Stimulated activated CD8-positive, alpha-beta memory T cell treated with anti-CD3 and anti-CD28 coated beads, Interleukin-4, amount 100 ng/mL, for 48 hours (primary cell): ENCODE measurements at regions not wholly inside any gene's neighbourhood (a gene's known extent, or its start where the extent isn't known, plus 50 kb on each side); places are given as distances from the start of the nearest gene placed in this dataset.
"Not testable (repeated sequence)": the region's sequence is repeated elsewhere in the genome, so short reads cannot be mapped to it uniquely, and the experiment has no call there.

Experiments
- DNase-seq: peaks from one replicate; pipeline ENCODE4 v3.0.0-alpha.2; 2020

DNA sequence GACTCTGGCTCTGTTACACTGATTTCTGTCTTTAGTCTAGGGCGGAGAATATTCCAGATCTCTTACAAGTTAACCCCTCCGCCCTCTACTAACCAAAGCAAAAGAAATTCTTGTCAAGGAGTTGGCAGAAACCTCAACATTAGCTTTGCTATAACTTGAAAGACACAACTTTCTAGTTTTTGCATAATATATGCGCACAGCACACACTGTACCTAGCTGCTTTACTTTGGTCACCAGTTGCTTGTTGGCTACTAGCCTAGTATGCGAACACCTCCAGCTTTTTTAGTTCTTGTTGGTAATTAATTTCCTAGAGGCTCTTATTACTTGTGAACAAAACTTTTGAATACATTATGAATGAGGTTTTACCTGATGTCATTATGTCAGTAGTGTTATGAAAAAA, 348.8 kb upstream of the C2CD4B start:
- DNase-seq: no peak

DNA sequence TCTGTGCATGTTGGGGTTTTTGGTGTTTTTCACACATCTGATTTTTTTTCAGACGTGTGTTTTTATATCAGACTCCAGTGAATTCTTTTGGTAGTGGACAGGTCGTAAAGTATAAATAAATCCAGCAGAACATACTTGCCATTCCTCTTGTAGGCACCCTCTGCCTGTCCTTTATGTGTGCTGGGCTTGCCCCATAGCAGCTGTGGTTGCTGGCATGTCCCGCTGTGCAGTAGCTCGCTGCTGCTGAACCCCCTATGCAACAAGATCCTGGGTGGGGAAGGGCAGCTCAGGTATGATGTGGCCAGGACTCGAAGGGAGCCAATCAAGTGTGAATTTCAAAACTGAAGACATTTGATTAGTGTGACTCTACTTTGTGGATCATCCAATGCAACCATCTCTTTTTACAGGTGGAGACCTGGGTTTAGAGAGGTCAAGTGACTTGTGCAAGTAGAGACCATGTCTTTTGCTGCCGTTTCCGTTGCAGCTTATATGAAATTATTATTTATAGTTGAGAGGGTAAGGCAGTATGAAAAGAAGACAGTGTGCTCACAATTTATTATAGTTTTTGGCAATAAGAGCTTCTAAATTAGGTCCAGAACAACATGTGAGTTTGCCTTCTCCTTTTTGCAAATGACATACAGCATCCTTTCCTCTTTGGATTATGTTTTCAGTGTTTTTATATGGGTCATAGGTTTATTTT, 350.8 kb upstream of the C2CD4B start:
- no peak for DNase-seq

DNA sequence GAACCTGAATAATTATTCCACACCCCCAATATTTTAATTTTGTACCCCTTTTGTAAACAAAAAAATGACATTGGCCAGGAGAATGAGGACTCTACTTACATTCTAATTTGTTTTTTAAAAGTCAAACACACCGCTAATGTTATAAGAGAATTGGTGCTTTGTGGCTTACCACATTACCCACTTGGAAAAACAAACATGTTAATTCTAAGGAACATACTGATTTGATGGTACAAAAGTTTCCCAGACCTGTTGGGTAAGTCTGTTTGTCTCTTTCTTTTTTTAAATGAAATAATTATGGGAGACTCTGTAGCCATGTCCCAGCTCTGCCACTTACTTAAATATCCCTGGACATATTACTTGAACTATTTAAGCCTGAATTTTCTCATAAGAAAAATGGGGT, 352.5 kb upstream of the C2CD4B start:
- no peak for DNase-seq

DNA sequence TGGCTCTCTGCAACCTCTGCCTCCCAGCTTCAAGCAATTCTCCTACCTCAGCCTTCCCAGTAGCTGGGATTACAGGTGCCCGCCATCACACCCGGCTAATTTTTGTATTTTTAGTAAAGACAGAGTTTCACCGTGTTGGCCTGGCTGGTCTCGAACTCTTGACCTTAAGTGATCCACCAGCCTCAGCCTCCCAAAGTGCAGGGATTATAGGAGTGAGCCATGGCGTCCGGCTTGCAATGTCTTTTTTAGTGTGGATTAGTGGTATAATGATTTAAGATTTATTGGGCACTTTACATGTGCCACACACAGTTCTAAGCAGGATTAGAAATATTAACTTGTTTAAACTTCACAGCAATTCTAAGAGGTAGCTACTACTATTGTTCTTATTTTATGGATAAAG, 353.6 kb upstream of the C2CD4B start:
- not testable (repeated sequence) for DNase-seq

DNA sequence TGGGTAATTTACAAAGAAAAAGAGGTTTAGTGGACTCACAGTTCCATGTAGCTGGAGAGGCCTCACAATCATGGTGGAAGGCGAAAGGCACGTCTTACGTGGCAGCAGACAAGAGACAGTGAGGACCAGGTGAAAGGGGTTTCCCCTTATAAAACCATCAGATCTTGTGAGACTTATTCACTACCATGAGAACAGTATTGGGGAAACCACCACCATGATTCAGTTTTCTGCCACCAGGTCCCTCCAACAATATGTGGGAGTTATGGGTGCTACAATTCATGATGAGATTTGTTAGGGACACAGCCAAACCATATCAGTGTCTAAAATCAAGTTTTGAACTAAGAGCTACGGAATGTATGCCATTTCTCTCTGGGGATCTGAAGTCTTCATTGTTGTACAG, 354.8 kb upstream of the C2CD4B start:
- no peak for DNase-seq

DNA sequence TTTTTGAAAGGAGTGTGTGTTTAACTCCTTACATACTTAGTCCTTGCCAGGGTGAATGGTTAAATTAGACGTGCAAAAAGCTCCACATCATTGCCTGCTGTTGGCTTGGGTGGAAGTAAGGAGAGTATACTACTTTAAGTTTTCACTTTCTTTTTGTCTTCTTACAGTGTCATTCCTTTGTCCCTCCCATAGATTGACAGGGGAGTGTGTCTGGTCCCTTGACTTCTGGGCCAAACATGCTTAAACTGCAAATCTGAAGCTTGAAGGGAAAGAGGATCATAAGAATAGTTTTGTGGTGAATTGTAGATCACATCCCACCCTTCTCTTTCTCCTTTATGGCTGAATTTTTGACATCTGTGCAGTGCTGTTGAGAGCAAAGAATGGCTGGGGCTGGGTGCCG, 355.8 kb upstream of the C2CD4B start:
- DNase-seq: no peak

DNA sequence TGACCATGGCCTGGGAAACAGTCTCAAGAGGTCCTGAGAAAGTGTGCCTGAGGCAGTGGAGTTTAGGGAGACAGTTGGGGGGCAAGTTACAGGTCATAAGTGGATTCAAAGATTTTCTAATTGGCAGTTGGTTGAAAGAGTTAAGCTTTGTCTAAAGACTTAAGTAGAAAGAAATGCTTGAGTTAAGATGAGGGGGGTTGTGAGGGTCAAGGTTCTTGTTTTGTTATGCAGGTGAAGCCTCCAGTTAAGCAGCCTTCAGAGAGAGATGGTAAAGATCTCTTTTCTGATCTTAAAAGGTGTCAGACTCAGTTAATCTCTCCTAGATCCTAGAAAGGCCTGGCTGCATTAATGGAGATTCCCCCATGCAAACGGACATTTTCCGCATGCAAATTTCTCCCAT, 356.3 kb upstream of the C2CD4B start:
- no peak for DNase-seq

DNA sequence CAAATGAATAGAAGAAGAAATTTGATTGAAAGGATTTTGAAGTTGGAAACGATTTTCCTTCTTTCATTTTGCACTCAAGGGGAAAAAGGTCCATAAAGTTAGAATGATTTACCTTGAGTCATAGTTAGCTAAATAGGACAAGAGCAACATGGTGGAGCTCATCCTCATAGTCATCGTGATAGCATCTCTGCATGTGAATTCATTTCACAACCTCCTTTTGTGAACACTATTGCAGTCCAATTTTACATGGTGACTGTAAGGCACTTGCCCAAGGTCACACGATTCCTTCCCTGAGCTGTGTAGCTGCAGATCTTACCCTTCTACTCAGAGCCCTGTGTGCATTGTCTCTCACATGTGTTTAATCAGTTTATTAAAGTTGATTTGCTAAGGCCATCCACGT, 359.8 kb upstream of the C2CD4B start:
- no peak for DNase-seq

DNA sequence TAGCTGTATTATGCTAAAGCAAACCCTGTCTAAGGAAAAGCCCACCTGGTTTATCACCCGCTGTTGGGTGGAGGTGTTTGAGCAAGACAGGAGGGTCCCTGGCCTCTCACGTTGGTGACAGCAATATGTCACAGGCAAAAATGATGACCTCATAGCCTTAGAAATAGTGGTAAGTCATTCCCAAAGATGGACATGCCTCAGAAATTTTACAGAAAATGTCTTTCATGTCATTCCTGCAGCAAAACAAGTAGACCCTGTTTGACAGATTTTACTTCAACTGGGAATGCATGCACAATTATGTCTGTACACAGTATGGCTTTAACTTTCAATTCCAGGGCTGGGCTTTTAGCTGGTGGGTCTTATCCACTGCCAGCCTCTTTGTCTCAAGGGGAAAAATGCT, 362.3 kb upstream of the C2CD4B start:
- no peak for DNase-seq

DNA sequence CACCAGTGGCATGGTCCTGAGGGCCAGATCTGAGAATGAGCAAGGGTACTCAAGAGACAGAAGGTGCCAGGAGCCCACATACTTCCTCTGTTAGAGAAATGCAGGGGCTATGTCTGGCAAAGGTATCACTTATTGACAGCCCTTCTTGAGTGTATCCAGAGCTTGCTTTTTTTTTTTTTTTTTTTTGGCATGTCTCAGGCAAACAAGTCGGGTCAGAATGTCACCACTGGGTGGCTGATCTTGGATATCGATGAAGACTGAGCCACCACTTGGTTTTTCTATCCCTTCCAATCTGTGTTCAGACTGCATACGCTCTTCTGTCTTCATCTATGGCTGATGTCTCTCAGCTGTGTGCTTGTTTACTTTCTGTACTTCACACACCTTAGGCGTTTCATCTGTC, 363.4 kb upstream of the C2CD4B start:
- DNase-seq: no peak

DNA sequence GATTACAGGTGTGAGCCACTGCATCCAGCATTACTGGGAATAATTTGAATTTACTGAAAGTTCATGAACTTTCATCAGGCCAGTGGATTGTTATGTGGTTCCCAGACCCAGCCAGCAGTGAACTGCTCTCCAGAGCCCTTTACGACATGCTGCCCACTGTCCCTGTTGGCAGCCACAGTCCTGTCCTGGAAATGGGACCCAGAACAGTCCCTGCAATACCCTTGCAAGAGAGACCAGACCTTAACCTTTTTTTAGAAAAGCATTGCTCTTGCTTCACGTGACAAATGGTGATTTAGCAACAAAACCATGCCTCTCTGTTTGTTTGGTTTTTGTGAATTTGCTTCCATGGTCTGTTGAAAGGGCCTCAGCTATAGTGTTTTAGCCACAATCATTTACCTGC, 367.3 kb upstream of the C2CD4B start:
- DNase-seq: no peak

DNA sequence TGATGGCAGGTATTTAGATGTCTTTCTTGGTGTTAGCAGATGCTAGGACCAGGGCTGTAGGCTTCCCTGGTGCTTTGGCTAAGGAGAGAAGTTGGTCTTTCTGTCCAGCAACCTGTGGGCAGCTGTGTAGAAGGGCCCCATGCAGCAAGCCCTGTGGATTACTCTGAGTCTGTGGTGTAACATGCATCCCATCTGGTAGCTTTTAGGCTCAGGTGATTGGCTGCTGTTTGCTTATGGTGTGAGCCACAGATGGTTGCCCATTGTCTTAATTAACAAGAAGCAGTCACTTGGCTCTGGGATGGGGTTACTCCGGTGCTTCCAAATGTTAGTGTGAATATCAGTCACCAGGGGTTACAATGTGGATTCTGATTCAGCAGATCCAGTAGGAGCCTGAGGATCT, 368.6 kb upstream of the C2CD4B start:
- no peak for DNase-seq

DNA sequence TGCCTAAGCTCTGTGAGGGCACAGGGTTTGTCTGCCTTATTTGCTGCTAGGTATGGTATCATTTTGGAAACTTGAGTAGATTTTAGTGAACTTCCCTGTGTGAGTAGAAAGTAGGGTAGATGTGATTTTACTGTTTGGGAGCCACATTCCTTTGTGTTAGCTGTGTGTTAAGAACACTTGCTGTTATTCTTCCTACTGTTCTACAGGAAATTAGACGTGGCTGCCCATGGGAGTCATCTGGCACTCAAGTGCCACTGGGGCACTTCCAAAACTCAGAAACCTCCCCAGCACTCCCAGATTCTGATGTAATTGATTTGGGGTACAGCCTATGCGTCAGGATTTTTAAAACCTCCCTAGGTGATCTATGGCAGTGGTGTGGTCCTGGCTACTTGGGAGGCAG, 369.9 kb upstream of the C2CD4B start:
- no peak for DNase-seq

DNA sequence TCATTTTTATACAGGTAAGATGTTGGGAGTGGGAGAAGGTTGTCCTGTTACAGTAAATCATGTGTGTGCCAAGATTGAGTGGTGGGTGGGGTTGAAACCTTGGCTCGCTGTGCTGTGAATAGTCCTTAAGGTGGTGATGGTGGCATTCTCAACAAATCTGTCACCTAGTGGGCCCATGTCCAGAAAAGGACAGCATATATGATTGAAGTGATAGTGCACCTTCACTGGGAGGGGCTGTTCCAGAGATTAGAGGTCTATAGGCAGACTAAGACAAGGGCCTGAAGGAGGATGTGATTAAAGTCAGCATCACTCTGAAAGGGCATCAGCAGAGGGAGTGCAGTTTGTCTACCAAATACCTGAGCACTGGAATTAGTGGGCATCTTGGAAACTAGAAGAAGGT, 374.2 kb upstream of the C2CD4B start:
- DNase-seq: no peak

DNA sequence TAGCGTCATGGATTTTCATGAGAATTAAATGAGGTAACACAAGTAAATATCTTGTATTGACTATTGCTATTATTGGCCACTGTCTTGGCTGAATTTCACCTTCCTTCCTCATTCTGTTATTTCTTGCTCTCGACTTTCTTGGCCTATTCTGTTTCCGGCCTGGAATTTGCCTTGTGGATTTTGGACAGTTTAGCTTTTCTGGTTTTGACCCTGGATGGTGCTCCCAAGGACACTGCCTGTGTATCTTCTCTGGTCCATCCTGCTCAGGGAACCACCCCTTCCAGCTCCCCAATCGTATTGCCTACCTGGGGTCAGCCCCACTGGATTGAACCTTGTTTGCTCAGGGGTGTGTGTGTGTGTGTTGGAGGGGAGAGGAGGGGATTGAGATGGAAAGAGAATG, 376.2 kb upstream of the C2CD4B start:
- no peak for DNase-seq

DNA sequence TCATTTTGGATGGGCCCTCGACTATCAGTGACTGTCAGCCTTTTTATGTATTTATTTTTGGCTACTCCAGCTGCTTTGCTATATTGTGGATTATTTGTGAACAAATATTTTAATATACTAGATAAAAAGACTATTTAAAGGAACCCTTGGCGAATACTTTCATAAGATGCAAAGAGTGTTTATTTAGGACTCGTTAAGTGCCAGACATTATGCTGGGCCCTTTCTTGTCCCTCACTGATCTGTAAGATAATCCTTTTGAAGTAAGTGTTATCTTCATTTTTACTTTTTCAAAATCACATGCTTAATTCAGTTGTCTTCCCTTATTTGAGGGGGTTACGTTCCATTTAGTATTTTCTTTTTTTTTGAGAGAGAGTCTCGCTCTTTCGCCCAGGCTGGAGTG, 376.8 kb upstream of the C2CD4B start:
- DNase-seq: no peak

DNA sequence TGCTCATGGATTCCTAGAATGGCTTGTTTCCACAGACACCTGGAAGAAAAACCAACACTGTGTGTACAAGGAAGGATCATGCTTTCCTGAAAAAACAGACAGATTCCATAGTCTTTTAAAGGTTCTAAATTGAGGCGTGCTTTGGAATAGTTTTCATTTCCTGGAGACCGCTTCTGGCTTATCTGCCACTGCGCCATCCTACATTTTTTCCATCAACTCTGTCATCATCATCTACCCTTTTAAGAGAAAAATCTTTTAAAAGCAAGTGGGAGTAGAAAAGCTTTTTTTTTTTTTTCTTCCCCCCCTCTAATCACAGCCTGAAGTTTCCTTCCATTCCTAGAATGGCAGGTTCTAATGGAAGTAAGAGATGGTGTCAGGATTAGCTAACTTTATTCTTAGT, 379.4 kb upstream of the C2CD4B start:
- no peak for DNase-seq

DNA sequence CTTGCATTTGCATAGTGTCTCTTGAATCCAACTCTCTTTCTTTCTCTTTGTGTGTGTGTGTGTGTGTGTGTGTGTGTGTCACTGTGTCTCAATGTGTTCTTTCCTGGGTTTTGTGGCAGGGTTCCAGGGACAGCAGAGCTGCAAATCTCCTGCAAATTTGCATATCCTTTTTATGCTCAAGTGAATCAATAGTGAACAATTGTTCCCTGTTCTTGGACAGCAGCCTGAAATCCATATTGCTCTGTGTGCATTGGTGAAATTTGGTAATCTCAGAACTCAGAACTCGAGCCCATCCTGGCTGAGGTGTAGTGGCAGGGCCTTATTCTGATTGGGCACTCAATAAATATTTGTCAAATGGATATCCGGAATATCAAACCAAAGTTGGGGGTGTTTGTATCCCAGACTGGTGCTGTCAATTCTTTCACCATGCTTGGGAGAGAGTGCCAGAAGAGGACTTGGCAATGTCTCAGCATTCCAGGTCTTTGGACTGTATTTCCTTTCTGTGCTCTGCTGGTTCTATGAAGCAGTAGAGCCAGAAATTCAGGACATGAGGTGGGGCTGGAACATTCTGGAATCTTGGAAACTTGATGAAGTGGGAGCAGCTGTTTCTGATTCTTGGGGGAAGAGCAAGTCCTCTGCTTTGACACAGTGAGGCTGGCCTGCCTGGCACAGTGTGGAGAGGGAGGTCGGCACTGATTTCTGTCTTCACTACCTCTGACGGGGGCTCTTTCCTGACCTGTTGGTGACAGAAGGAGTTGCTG, 380.6 kb upstream of the C2CD4B start:
- no peak for DNase-seq

DNA sequence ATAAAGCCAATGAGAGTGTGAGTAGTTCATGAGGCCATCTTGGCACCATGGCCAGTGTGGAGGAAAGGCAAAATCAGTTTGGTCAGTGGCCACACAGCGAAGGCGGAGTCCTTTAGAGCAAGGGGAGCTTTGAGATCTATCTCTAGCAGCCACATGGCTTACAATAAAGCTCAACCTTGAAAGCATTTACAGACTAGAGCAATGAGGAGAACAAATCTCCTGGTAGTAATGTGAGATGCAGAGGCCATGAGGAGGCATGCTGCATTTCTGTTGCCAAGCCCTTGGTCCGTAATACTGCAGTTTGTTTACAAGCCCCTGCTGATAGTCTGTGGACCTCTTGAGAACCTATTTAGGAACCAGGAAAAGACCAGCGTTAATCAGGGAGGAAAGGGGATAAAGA, 381.5 kb upstream of the C2CD4B start:
- DNase-seq: no peak

DNA sequence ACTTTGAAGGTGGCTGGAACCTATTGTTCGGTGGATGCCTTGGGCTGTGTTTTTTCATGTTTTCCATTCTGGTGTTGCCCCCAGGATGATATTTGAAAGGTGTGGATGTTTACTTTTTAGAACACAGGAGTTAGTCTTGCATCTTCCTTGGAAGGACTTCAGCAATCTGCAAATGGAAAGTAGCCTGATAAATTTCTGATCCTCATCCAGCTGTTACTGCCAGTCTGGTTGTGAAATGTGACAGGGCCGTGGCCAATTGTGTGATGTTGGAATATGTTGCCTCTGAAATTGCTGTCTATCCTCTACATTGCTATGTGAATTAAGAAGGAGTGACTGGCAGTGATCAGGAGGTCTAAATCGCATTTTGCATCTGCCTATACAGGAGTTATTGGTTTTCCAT, 382.5 kb upstream of the C2CD4B start:
- DNase-seq: no peak

DNA sequence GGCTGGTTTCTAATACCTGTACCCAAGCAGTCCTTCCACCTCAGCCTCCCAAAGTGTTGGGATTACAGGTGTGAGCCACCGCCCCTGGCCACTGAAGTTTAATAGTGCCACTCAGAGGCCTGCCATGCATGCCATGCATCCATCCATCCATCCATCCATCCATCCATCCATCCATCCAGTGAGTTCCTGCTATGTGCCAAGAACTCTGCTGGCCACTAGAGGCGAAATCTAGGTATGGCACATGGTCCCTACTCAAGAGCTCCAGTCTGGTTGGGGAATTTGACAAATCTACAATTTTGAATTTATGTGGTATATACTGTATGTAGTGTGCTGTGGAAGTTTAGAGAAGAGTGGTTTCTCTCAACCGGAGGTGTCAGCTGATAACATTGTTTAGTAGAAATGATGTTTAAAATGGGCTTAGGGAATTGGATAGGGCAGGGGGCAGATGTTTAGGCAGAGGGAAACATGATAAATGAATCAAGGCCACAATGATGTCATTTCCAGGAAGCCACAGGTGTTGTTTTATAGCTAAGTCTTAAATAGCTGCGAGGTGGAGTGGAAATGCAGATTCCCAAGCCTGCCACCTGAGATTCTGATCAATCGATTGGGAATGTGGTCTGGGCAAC, 384.4 kb upstream of the C2CD4B start:
- no peak for DNase-seq

DNA sequence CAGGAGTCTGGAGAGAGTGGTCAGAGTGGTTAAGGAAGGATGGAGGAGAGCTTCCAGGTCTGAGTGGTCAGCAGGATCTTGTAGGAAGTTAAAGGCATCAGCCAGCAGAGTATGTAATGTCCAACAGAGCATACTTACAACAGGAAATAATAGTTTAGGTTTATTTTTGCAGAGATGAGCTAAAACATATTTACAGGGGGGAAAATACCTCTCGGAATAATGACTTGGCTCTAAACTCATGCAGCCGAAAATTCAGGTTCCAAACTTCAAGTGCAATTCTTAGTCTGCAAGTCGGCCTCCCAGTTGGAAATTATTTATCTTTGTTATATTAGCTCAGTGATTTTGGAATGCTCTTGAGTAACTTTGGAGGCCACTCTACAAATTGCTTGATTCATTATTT, 385.0 kb upstream of the C2CD4B start:
- DNase-seq: no peak

DNA sequence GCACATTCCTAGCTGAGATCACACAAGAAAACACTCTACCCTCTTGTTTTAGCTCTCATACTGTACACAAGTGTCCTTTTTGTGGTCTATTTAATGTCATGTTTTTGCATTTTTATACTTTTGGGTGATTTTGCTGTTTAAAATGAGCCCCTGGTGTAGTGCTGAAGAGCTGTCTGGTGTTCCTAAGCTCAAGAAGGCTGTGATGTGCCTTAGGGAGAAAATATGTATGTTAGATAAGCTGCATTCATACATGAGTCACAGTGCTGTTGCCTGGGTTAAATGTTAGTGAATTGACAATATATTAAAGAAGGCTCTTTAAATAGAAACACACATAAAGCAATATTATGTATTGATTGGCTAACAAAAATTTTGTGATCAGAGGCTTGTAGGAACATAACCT, 387.4 kb upstream of the C2CD4B start:
- DNase-seq: no peak

DNA sequence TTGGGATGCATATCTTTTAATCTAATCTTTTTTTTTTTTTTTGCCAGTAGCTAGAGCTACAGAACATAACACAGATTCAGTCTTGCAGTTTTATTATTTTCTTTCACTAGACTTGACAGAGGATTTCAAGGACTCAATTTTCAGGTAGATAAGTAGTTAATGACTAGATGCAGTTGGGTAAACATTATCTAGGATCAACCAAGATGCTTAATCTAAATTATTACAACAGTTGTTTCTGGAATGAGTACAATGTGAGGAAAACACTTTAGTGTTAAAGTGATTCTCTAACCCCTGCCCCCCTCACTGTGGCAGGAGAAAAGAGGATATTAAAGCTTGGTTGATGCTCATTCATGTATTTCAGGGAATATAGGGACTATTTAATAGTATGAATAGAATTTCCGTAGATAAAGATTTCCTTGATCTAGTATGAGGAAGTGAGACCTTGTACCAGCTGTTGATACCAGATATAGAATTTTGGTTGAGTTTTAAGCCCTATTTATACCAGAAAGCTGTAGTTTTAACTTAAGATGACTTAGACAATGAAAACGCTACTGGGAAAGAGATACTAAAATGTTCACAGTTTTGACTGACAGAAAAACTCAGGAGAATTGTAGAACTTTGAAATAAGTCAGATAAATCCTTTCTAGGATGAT, 389.0 kb upstream of the C2CD4B start:
- no peak for DNase-seq
